Gastroesophageal sphincter (tissue), 4 donors: ENCODE measurements at regions not wholly inside any gene's neighbourhood (a gene's known extent, or its start where the extent isn't known, plus 50 kb on each side); places are given as distances from the start of the nearest gene placed in this dataset.

ENCODE experiments used
- ATAC-seq: fragments of 150-250 bp; one replicate; pipeline ENCODE4 v1.9.1; 2016; ENCODE audit warnings: mild to moderate bottlenecking, moderate library complexity
- H3K27ac ChIP-seq, 4 donors: fragments of 200-600 bp; sonication (generic) in 3 of 4; 1 replicate in 3 of 4; 2 replicates in 1 of 4; pipeline ENCODE4 v1.5.1; 2016 to 2019
- H3K27me3 ChIP-seq: fragments of 200-600 bp; sonication (generic); one replicate; pipeline ENCODE4 v1.5.1; 2019
- H3K36me3 ChIP-seq, 2 donors: fragments of 200-600 bp; sonication (generic); one replicate each; pipeline ENCODE4 v1.5.1; 2019; ENCODE audit warnings: control low read depth in 1 of 2
- H3K4me1 ChIP-seq, 3 donors: fragments of 200-600 bp; sonication (generic); 1 replicate in 2 of 3; 2 replicates in 1 of 3; pipeline ENCODE4 v1.5.1; 2016 to 2019; ENCODE audit warnings: control low read depth in 2 of 3
- H3K4me3 ChIP-seq, 2 donors: fragments of 200-600 bp; sonication (generic); one replicate each; pipeline ENCODE4 v1.5.1; 2019; ENCODE audit warnings: mild to moderate bottlenecking in 1 of 2, moderate library complexity in 1 of 2
- H3K9me3 ChIP-seq, 3 donors: fragments of 200-600 bp; sonication (generic); one replicate each; pipeline ENCODE4 v1.5.1; 2017 to 2019; ENCODE audit warnings: control low read depth in 2 of 3
- EP300 ChIP-seq: sonication (generic); formaldehyde crosslinking; IDR thresholded peaks from one replicate; pipeline ENCODE4 v1.6.1; 2017; ENCODE audit warnings: antibody characterized with exemption, mild to moderate bottlenecking
- POLR2A ChIP-seq, 2 donors: fragments of 450-650 bp; IDR thresholded peaks; one replicate each; pipeline ENCODE4 v1.6.1; 2017; ENCODE audit warnings: antibody characterized with exemption in 2 of 2, mild to moderate bottlenecking in 2 of 2, moderate library complexity in 1 of 2
- POLR2AphosphoS5 ChIP-seq: sonication (generic); formaldehyde crosslinking; IDR thresholded peaks from one replicate; pipeline ENCODE4 v1.6.1; 2017; ENCODE audit warnings: antibody characterized with exemption
- WGBS, 2 donors: methylation state at CpG; one replicate each; pipeline ENCODE4 v1.1.5; 2018; ENCODE audit warnings: low coverage in 1 of 2; 5-methylcytosine and 5-hydroxymethylcytosine counted together
- TF ChIP-seq, protein P1 (sequence below), 4 experiments: fragments of 200-600 bp in 2 of 4; fragments of 450-650 bp in 2 of 4; sonication (generic) in 1 of 4; IDR thresholded peaks; one replicate each; pipeline ENCODE4 v1.5.1; 2017 to 2019; ENCODE audit warnings: antibody characterized with exemption in 4 of 4, mild to moderate bottlenecking in 2 of 4, moderate library complexity in 2 of 4

DNA sequence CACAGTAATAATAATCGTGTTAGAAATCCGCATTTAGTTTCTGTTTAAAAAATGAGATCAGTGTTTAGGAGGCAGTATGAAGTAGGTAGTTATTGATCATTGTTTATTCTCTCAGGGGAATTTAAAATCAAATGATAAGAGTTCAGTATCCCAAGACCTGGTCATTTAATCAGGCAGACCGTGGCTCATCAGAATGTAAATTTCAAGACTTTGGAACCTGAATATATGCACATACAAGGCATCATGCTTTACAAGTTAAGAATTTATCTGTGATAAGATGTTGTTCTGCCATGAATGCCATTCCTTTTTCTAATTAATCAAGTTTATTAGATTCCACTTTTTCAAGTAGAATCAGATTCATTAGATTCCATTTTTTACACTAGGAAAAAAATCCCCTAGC lies 133.5 kb upstream of the MAOA start:
- no peak overlapping the region for H3K27ac ChIP-seq
- H3K27me3 ChIP-seq = no peaks in the 10 kb centered on the region
- no peak overlapping the region for H3K4me3 ChIP-seq
- H3K9me3 ChIP-seq = no peaks in the 10 kb centered on the region
- H3K36me3 ChIP-seq = no peaks in the 10 kb centered on the region
- no peak for ATAC-seq
- 85 to 91% methylated on average over 3 of the region's 3 CpGs for WGBS, 2 donors
- TF ChIP-seq, protein P1, sequence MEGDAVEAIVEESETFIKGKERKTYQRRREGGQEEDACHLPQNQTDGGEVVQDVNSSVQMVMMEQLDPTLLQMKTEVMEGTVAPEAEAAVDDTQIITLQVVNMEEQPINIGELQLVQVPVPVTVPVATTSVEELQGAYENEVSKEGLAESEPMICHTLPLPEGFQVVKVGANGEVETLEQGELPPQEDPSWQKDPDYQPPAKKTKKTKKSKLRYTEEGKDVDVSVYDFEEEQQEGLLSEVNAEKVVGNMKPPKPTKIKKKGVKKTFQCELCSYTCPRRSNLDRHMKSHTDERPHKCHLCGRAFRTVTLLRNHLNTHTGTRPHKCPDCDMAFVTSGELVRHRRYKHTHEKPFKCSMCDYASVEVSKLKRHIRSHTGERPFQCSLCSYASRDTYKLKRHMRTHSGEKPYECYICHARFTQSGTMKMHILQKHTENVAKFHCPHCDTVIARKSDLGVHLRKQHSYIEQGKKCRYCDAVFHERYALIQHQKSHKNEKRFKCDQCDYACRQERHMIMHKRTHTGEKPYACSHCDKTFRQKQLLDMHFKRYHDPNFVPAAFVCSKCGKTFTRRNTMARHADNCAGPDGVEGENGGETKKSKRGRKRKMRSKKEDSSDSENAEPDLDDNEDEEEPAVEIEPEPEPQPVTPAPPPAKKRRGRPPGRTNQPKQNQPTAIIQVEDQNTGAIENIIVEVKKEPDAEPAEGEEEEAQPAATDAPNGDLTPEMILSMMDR (IDR thresholded peaks at IDR 0.05) = no peak
- TF ChIP-seq POLR2A (IDR thresholded peaks at IDR 0.05) (no peak), POLR2AphosphoS5 (no peak), EP300 (no peak)
- no peaks in the 10 kb centered on the region for H3K4me1 ChIP-seq

DNA sequence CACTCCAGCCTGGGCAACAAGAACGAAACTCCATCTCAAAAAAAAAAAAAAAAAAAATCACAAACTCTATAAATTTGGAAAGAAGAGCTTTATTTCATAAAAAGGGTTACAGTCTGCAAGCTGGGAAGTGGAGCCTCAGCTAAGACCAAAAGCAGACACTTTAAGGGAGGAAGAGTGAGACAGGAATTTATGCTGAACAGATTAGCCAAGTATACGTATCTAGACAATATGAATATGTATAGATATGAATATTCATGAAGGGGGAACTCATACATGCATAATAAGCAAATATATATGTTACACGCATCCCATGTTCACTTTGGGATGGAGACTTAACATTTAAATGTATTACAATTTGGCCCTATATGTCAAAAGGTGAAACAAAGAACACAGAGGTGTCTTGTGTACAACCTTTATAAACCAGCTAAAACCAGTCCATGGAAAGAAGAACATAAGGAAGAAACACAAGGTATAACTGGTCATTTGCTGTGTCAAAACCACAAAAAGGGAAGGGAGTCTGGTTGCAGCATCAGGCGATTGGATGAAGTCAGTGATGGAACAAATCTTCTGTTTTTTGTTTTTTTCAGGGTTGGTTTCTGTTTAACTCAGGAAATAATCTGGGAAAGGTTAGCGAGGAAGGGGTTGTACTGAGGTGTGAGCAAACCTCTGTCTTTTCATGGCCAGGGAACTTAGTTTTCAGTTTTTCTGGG lies 130.0 kb upstream of the MAOA start:
- TF ChIP-seq POLR2AphosphoS5 (no peak), POLR2A (IDR thresholded peaks at IDR 0.05) (no peak), EP300 (no peak)
- TF ChIP-seq, protein P1 (IDR thresholded peaks at IDR 0.05) = no peak
- Histone ChIP-seq H3K36me3 (no peaks in the 10 kb centered on the region), H3K27me3 (no peaks in the 10 kb centered on the region), H3K27ac (no peak overlapping the region), H3K4me3 (no peak overlapping the region), H3K9me3 (no peaks in the 10 kb centered on the region), H3K4me1 (no peaks in the 10 kb centered on the region)
- WGBS, 2 donors = 60 to 87% methylated on average over 3 to 5 of the region's 5 CpGs
- ATAC-seq = no peak

DNA sequence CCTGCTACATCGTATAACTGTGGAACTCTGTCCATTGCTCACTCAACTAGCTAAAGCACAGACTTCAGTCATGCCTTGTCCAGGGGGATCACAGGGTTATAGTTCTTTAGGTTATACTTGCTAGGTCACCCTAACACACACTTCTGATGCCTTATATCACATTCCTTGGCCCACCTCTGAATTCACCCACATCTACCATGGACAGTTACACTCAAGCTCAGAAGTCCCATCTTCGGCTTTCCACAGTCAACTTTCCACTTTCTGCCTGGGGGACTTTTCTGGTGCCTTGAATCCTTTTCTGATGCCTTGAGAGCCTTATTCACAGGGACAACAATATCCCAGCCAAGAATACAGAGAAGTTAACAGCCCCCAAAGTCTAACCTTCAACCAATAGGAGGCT lies 129.2 kb upstream of the MAOA start:
- no peaks in the 10 kb centered on the region for H3K9me3 ChIP-seq
- H3K36me3 ChIP-seq = no peaks in the 10 kb centered on the region
- H3K27me3 ChIP-seq = no peaks in the 10 kb centered on the region
- H3K4me3 ChIP-seq = no peak overlapping the region
- H3K27ac ChIP-seq = no peak overlapping the region
- ATAC-seq = no peak
- 100% methylated on average over 2 of the region's 2 CpGs; no CpG with 5 or more reads in 1 of the 2 donors for WGBS, 2 donors
- TF ChIP-seq POLR2A (IDR thresholded peaks at IDR 0.05) (no peak), POLR2AphosphoS5 (no peak), EP300 (no peak)
- TF ChIP-seq, protein P1 (IDR thresholded peaks at IDR 0.05) = no peak
- no peaks in the 10 kb centered on the region for H3K4me1 ChIP-seq

DNA sequence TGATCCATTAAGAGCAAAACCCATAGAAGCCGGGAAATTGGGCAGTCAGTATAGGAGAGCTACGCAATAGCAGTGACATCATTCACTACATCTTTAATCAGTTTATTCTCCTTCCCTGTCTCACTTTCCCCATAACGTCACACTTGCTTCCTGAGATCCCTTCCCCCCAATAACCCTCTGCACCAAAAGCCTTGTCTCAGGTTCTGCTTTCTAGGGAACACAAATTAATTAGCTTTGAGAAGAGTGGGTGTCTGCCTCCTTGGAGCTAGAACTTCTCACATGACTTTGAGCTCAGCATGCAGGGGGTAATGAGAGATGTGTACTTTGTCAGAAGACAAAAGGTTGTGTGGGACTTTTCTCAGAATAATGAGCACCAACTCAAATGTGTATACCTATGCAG lies 128.3 kb upstream of the MAOA start:
- Histone ChIP-seq H3K9me3 (no peaks in the 10 kb centered on the region), H3K4me1 (no peaks in the 10 kb centered on the region), H3K36me3 (no peaks in the 10 kb centered on the region), H3K27me3 (no peaks in the 10 kb centered on the region), H3K27ac (no peak overlapping the region), H3K4me3 (no peak overlapping the region)
- TF ChIP-seq POLR2A (IDR thresholded peaks at IDR 0.05) (no peak), EP300 (no peak)
- no peak for ATAC-seq
- WGBS, 2 donors = 73 to 90% methylated on average over 3 of the region's 3 CpGs

DNA sequence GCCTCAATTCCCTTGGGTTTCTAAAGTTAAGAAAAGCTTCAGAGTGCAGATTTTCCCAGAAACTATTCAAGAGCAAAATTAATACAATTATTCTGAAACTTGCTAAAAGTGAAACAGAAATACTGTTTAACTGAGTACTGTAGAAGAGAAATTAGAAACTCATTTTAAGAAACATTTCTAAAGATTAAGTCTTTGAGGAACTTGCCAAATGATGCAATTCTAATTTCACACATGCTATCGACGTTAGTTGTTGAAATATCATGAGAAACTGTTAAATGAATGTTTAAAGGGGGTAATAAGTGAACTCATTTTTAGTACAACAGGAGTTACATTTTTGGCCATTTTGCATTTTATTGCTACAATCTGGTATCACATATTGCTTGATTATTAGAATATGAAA lies 125.3 kb upstream of the MAOA start:
- Histone ChIP-seq H3K4me3 (no peak overlapping the region), H3K36me3 (no peaks in the 10 kb centered on the region), H3K27me3 (no peaks in the 10 kb centered on the region), H3K27ac (no peak overlapping the region), H3K4me1 (no peaks in the 10 kb centered on the region), H3K9me3 (no peaks in the 10 kb centered on the region)
- no peak for ATAC-seq
- 41 to 91% methylated on average over 2 of the region's 2 CpGs for WGBS, 2 donors
- TF ChIP-seq, protein P1 (IDR thresholded peaks at IDR 0.05) = no peak
- TF ChIP-seq POLR2AphosphoS5 = no peak
- TF ChIP-seq POLR2A (IDR thresholded peaks at IDR 0.05) = no peak
- no peak for TF ChIP-seq EP300
